Upper lobe of left lung (tissue), 6 donors: ENCODE measurements at regions not wholly inside any gene's neighbourhood (a gene's known extent, or its start where the extent isn't known, plus 50 kb on each side); places are given as distances from the start of the nearest gene placed in this dataset.

Experiments
- ATAC-seq, 2 donors: fragments of 200-7000 bp; cut with Tn5 transposase; one replicate each; pipeline ENCODE4 v1.9.1; 2022; ENCODE audit warnings: mild to moderate bottlenecking in 2 of 2, moderate library complexity in 2 of 2; ENCODE audit not compliant: low FRiP score in 2 of 2
- DNase-seq, 2 donors: peaks; one replicate each; pipeline ENCODE4 v3.0.0-alpha.2; 2019 to 2020
- H3K27ac ChIP-seq, 4 donors: fragments of 200-600 bp; sonication (generic); one replicate each; pipeline ENCODE4 v1.5.1; 2016 to 2019
- H3K27me3 ChIP-seq, 4 donors: fragments of 200-600 bp; sonication (generic); one replicate each; pipeline ENCODE4 v1.5.1; 2017 to 2019
- H3K36me3 ChIP-seq, 4 donors: fragments of 200-600 bp; sonication (generic); one replicate each; pipeline ENCODE4 v1.5.1; 2016 to 2019
- H3K4me1 ChIP-seq, 4 donors: fragments of 200-600 bp; sonication (generic); one replicate each; pipeline ENCODE4 v1.5.1; 2018 to 2019
- H3K4me3 ChIP-seq, 4 donors: fragments of 200-600 bp; sonication (generic); one replicate each; pipeline ENCODE4 v1.5.1; 2017 to 2019; ENCODE audit warnings: mild to moderate bottlenecking in 2 of 4, moderate library complexity in 1 of 4
- H3K9me3 ChIP-seq, 4 donors: fragments of 200-600 bp; sonication (generic); one replicate each; pipeline ENCODE4 v1.5.1; 2018 to 2019
- CTCF ChIP-seq, 6 experiments: fragments of 450-650 bp in 4 of 6; fragments of 200-600 bp in 2 of 6; sonication (generic) in 2 of 6; IDR thresholded peaks; one replicate each; pipeline ENCODE4 v1.5.1; 2016 to 2019; ENCODE audit warnings: antibody characterized with exemption in 6 of 6
- EP300 ChIP-seq, 4 donors: sonication (generic); formaldehyde crosslinking; IDR thresholded peaks; one replicate each; pipeline ENCODE4 v1.5.1; 2017; ENCODE audit warnings: antibody characterized with exemption in 4 of 4, control low read depth in 2 of 4
- POLR2A ChIP-seq, 4 donors: fragments of 450-650 bp; IDR thresholded peaks; one replicate each; pipeline ENCODE4 v1.5.1; 2016 to 2017; ENCODE audit warnings: antibody characterized with exemption in 4 of 4, mild to moderate bottlenecking in 2 of 4
- POLR2AphosphoS5 ChIP-seq, 2 donors: sonication (generic); formaldehyde crosslinking; IDR thresholded peaks; one replicate each; pipeline ENCODE4 v1.5.1; 2017; ENCODE audit warnings: antibody characterized with exemption in 2 of 2
- WGBS, 2 donors: methylation state at CpG; one replicate each; pipeline ENCODE4 v1.1.5; 2017 to 2018; 5-methylcytosine and 5-hydroxymethylcytosine counted together
- donor health status: DM: no; HTN: no; CAD: no; lungs with moderate emphysema.
- donor health status: DM: no; HTN: yes; CAD: no; lungs with severe emphysema.

GRCh38 chr12:67918441-67918840 is 70.8 kb upstream of the IFNG-AS1 start:
- H3K4me1 ChIP-seq, result no peaks in the 10 kb centered on the region
- H3K36me3 ChIP-seq, result no peaks in the 10 kb centered on the region
- H3K27ac ChIP-seq, result no peak overlapping the region
- WGBS, 2 donors, result 81 to 90% methylated on average over 4 of the region's 4 CpGs
- H3K27me3 ChIP-seq, result no peaks in the 10 kb centered on the region
- DNase-seq (no peak), ATAC-seq (no peak)
- no peaks in the 10 kb centered on the region for H3K9me3 ChIP-seq
- H3K4me3 ChIP-seq, result no peak overlapping the region
- no peak for TF ChIP-seq POLR2A (IDR thresholded peaks at IDR 0.05)
- no peak for TF ChIP-seq POLR2AphosphoS5 (IDR thresholded peaks at IDR 0.05)
- TF ChIP-seq CTCF (IDR thresholded peaks at IDR 0.05), result no peak

GRCh38 chr12:67919406-67919805 is 69.8 kb upstream of the IFNG-AS1 start:
- no peaks in the 10 kb centered on the region for H3K9me3 ChIP-seq
- H3K36me3 ChIP-seq, result no peaks in the 10 kb centered on the region
- TF ChIP-seq CTCF (IDR thresholded peaks at IDR 0.05) (no peak), EP300 (IDR thresholded peaks at IDR 0.05) (no peak), POLR2A (IDR thresholded peaks at IDR 0.05) (no peak), POLR2AphosphoS5 (IDR thresholded peaks at IDR 0.05) (no peak)
- no peak overlapping the region for H3K4me3 ChIP-seq
- WGBS, 2 donors, result 94 to 97% methylated on average over 2 of the region's 2 CpGs
- no peaks in the 10 kb centered on the region for H3K27me3 ChIP-seq
- no peak overlapping the region for H3K27ac ChIP-seq
- ATAC-seq, result no peak
- no peak for DNase-seq
- H3K4me1 ChIP-seq, result no peaks in the 10 kb centered on the region

- H3K27ac ChIP-seq, result no peak overlapping the region
- DNase-seq (no peak), ATAC-seq (no peak)
- H3K4me3 ChIP-seq, result no peak overlapping the region
- peaks cover 0 to 4% (median 1%) of the 10 kb centered on the region in 4 donors for H3K4me1 ChIP-seq
- WGBS, 2 donors, result 88% methylated on average over 2 of the region's 2 CpGs
- no peaks in the 10 kb centered on the region for H3K27me3 ChIP-seq
- H3K36me3 ChIP-seq, result no peaks in the 10 kb centered on the region
- TF ChIP-seq POLR2A (IDR thresholded peaks at IDR 0.05), result no peak
- no peak for TF ChIP-seq CTCF (IDR thresholded peaks at IDR 0.05)
- no peak for TF ChIP-seq POLR2AphosphoS5 (IDR thresholded peaks at IDR 0.05)
- no peak for TF ChIP-seq EP300 (IDR thresholded peaks at IDR 0.05)
- no peaks in the 10 kb centered on the region for H3K9me3 ChIP-seq
These were observed 68.8 kb upstream of the IFNG-AS1 start for GRCh38 chr12:67920413-67920812.

DNA sequence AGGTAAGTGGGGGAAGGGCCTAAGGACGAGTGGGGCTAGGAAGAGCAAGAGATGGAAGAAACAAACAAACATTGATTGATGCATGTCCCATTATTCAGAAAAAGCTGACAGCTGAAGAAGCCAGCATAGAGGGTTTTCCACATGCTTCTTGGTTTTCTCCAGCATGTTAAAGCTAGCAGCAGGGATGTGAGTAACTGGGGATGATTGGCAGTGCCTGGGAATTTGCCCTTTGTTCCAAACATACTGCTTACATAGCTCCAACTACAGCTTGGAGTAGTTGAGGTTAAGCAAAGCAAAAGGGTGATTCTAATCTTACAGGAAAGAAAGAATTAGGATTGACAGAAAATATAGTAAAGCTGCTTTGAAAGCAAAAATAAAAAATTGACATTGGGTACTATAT is 68.0 kb upstream of the IFNG-AS1 start:
- ATAC-seq (no peak), DNase-seq (no peak)
- Histone ChIP-seq H3K4me1 (peaks cover 0 to 7% (median 2%) of the 10 kb centered on the region in 4 donors), H3K4me3 (no peak overlapping the region), H3K27me3 (no peaks in the 10 kb centered on the region), H3K27ac (no peak overlapping the region), H3K36me3 (no peaks in the 10 kb centered on the region), H3K9me3 (no peaks in the 10 kb centered on the region)
- WGBS, 2 donors, result 47 to 49% methylated on average over 1 of the region's 1 CpG
- no peak for TF ChIP-seq CTCF (IDR thresholded peaks at IDR 0.05)
- TF ChIP-seq POLR2A (IDR thresholded peaks at IDR 0.05), result no peak
- TF ChIP-seq EP300 (IDR thresholded peaks at IDR 0.05), result no peak
- TF ChIP-seq POLR2AphosphoS5 (IDR thresholded peaks at IDR 0.05), result no peak

GRCh38 chr12:67922245-67922644 is 67.0 kb upstream of the IFNG-AS1 start:
- DNase-seq (no peak), ATAC-seq (no peak)
- peaks cover 0 to 7% (median 2%) of the 10 kb centered on the region in 4 donors for H3K4me1 ChIP-seq
- H3K27me3 ChIP-seq, result no peaks in the 10 kb centered on the region
- WGBS, 2 donors, result 81 to 83% methylated on average over 1 of the region's 1 CpG
- TF ChIP-seq EP300 (IDR thresholded peaks at IDR 0.05) (no peak), POLR2A (IDR thresholded peaks at IDR 0.05) (no peak), CTCF (IDR thresholded peaks at IDR 0.05) (no peak), POLR2AphosphoS5 (IDR thresholded peaks at IDR 0.05) (no peak)
- H3K4me3 ChIP-seq, result no peak overlapping the region
- no peaks in the 10 kb centered on the region for H3K36me3 ChIP-seq
- H3K9me3 ChIP-seq, result no peaks in the 10 kb centered on the region
- no peak overlapping the region for H3K27ac ChIP-seq
